ENCODE measurements at regions not wholly inside any gene's neighbourhood (a gene's known extent, or its start where the extent isn't known, plus 50 kb on each side); places are given as distances from the start of the nearest gene placed in this dataset.

GRCh38 chr13:47136504-47136941 is 239.7 kb upstream of the HTR2A start:
- H2AFZ ChIP-seq (ENCODE audit: low read length, unreplicated experiment): no peak overlapping the region
- no peaks in the 10 kb centered on the region for H3K27me3 ChIP-seq (ENCODE audit: insufficient read depth, low read length)
- no peak overlapping the region for H3K4me3 ChIP-seq (ENCODE audit: low read depth, low read length)
- H3K36me3 ChIP-seq (ENCODE audit: insufficient read depth, low read length): no peaks in the 10 kb centered on the region
- no peaks in the 10 kb centered on the region for H3K4me1 ChIP-seq (ENCODE audit: control insufficient read depth, insufficient read depth, low read length, unreplicated experiment)
- H3K79me2 ChIP-seq (ENCODE audit: control insufficient read depth, insufficient read depth, low read length, unreplicated experiment): no peaks in the 10 kb centered on the region
- no peak overlapping the region for H3K27ac ChIP-seq (ENCODE audit: low read depth, low read length)

GRCh38 chr13:47135800-47136503 is 239.1 kb upstream of the HTR2A start:
- no peaks in the 10 kb centered on the region for H3K36me3 ChIP-seq (ENCODE audit: insufficient read depth, low read length)
- H3K27me3 ChIP-seq (ENCODE audit: insufficient read depth, low read length): no peaks in the 10 kb centered on the region
- no peak overlapping the region for H3K4me3 ChIP-seq (ENCODE audit: low read depth, low read length)
- no peak overlapping the region for H2AFZ ChIP-seq (ENCODE audit: low read length, unreplicated experiment)
- no peaks in the 10 kb centered on the region for H3K79me2 ChIP-seq (ENCODE audit: control insufficient read depth, insufficient read depth, low read length, unreplicated experiment)
- H3K27ac ChIP-seq (ENCODE audit: low read depth, low read length): no peak overlapping the region
- no peaks in the 10 kb centered on the region for H3K4me1 ChIP-seq (ENCODE audit: control insufficient read depth, insufficient read depth, low read length, unreplicated experiment)

DNA sequence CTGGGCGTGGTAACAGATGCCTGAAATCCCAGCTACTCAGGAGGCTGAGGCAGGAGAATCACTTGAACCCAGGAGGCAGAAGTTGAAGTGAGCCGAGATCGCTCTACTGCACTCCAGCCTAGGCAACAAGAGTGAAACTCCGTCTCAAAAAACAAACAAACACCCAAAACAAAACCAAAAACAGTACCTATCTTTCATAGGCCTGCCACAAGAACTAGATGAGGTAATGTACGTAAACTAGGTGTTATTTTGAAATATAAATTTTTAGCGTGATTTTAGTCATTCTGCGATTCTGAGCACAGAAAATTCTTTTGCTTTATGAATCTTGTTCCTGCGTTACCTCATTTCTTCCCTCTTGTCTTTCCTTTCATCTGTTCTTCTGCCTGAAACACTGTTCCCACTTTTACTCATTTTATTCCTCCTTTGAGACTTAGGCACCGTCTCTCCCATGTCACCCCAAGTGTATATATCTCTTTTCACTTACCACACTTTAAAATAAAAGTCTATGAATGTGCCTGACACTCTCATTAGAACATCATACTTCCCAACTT is 238.2 kb upstream of the HTR2A start:
- Histone ChIP-seq H3K79me2 (ENCODE audit: control insufficient read depth, insufficient read depth, low read length, unreplicated experiment) (no peaks in the 10 kb centered on the region), H3K27ac (ENCODE audit: low read depth, low read length) (no peak overlapping the region), H3K36me3 (ENCODE audit: insufficient read depth, low read length) (no peaks in the 10 kb centered on the region), H3K4me3 (ENCODE audit: low read depth, low read length) (no peak overlapping the region), H3K27me3 (ENCODE audit: insufficient read depth, low read length) (no peaks in the 10 kb centered on the region), H3K4me1 (ENCODE audit: control insufficient read depth, insufficient read depth, low read length, unreplicated experiment) (no peaks in the 10 kb centered on the region), H2AFZ (ENCODE audit: low read length, unreplicated experiment) (no peak overlapping the region)

GRCh38 chr13:47133011-47133445 is 236.2 kb upstream of the HTR2A start:
- Histone ChIP-seq H3K4me3 (ENCODE audit: low read depth, low read length) (no peak overlapping the region), H3K79me2 (ENCODE audit: control insufficient read depth, insufficient read depth, low read length, unreplicated experiment) (no peaks in the 10 kb centered on the region), H2AFZ (ENCODE audit: low read length, unreplicated experiment) (peak overlapping the region; percentile 2), H3K27me3 (ENCODE audit: insufficient read depth, low read length) (no peaks in the 10 kb centered on the region), H3K4me1 (ENCODE audit: control insufficient read depth, insufficient read depth, low read length, unreplicated experiment) (no peaks in the 10 kb centered on the region), H3K36me3 (ENCODE audit: insufficient read depth, low read length) (no peaks in the 10 kb centered on the region), H3K27ac (ENCODE audit: low read depth, low read length) (no peak overlapping the region)

DNA sequence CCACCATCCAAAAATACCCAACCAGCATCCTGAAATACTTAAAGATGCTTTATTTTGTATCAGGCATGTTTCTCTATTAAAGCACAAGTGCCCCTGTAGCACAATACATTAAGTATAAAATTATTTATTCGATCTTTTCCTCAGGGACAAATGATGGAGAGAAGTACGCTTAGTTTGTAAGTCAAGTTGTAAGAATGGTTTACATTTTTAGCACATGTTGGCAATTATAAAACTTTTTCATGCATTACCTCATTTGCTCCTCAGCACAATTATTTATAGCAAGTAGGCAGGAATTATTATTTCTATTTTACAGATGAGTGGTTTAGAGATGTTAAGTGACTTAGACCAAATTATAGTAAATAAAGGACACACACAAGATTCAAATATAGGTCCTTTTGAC is 232.6 kb upstream of the HTR2A start:
- Histone ChIP-seq H2AFZ (ENCODE audit: low read length, unreplicated experiment) (no peak overlapping the region), H3K27ac (ENCODE audit: low read depth, low read length) (no peak overlapping the region), H3K4me3 (ENCODE audit: low read depth, low read length) (no peak overlapping the region), H3K27me3 (ENCODE audit: insufficient read depth, low read length) (no peaks in the 10 kb centered on the region), H3K79me2 (ENCODE audit: control insufficient read depth, insufficient read depth, low read length, unreplicated experiment) (no peaks in the 10 kb centered on the region), H3K36me3 (ENCODE audit: insufficient read depth, low read length) (no peaks in the 10 kb centered on the region), H3K4me1 (ENCODE audit: control insufficient read depth, insufficient read depth, low read length, unreplicated experiment) (no peaks in the 10 kb centered on the region)

GRCh38 chr13:47126432-47126831 is 229.6 kb upstream of the HTR2A start:
- Histone ChIP-seq H2AFZ (ENCODE audit: low read length, unreplicated experiment) (no peak overlapping the region), H3K79me2 (ENCODE audit: control insufficient read depth, insufficient read depth, low read length, unreplicated experiment) (no peaks in the 10 kb centered on the region), H3K4me1 (ENCODE audit: control insufficient read depth, insufficient read depth, low read length, unreplicated experiment) (no peaks in the 10 kb centered on the region)

DNA sequence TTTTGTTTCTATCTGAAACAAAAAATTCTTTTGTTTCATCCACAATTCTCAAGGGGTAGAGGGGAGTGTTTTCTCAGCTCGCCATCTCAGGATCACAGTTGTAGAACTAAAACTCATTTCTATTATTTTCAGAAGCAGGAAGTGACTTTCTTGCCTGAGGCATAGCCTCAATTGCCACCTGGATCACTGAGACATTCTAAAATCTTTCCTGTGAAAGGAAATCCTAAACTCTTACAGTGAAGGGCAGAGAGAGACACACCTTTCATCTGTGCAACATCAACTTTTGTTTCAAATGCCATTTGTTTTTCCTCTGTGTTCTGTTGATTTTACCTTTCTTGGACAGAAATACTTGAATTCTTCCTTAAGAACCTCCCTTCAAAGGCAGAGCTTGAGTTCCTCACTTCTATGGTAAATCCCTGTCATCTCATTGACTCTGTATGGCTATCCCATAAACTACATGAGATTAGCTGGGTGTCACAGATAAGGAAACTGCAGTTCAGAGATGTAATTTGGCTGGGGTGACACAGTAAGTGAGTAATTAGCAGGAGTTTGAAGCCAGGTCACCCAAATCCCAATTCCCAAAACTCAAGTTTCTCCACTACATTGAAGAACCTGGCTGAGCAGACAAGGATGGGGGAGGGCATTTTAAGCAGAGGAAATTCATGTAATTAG is 224.4 kb upstream of the HTR2A start:
- H3K36me3 ChIP-seq (ENCODE audit: insufficient read depth, low read length): no peaks in the 10 kb centered on the region
- no peak overlapping the region for H3K27ac ChIP-seq (ENCODE audit: low read depth, low read length)
- peaks cover 10% of the 10 kb centered on the region for H3K4me1 ChIP-seq (ENCODE audit: control insufficient read depth, insufficient read depth, low read length, unreplicated experiment)
- H3K27me3 ChIP-seq (ENCODE audit: insufficient read depth, low read length): no peaks in the 10 kb centered on the region
- no peak overlapping the region for H3K4me3 ChIP-seq (ENCODE audit: low read depth, low read length)
- H3K79me2 ChIP-seq (ENCODE audit: control insufficient read depth, insufficient read depth, low read length, unreplicated experiment): no peaks in the 10 kb centered on the region
- H2AFZ ChIP-seq (ENCODE audit: low read length, unreplicated experiment): no peak overlapping the region

More at GRCh38 chr13:47126432-47126831, 229.6 kb upstream of the HTR2A start:
- Histone ChIP-seq H3K36me3 (ENCODE audit: insufficient read depth, low read length) (no peaks in the 10 kb centered on the region), H3K27ac (ENCODE audit: low read depth, low read length) (no peak overlapping the region), H3K4me3 (ENCODE audit: low read depth, low read length) (no peak overlapping the region), H3K27me3 (ENCODE audit: insufficient read depth, low read length) (no peaks in the 10 kb centered on the region)

DNA sequence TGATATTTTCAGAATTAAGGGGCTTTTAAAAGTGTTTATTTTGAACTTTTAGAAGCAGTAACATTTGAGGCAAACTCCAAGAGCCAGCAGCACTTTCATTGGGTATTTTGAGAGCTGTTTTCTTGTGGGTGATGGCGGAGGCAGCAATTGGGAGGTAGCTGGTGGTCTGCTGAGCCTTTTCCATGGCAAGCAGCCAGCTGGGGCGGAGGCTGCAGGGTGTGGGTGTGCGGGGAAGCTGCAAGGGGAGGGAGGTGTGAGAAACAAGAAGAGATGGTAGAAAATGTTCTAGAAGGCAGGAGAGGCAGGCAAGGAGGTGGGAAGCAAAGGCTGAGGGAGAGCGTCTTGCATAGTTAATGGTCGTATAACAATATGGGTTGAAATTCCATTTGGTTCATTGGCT is 223.4 kb upstream of the HTR2A start:
- Histone ChIP-seq H2AFZ (ENCODE audit: low read length, unreplicated experiment) (no peak overlapping the region), H3K4me1 (ENCODE audit: control insufficient read depth, insufficient read depth, low read length, unreplicated experiment) (peaks cover 10% of the 10 kb centered on the region), H3K27me3 (ENCODE audit: insufficient read depth, low read length) (no peaks in the 10 kb centered on the region), H3K27ac (ENCODE audit: low read depth, low read length) (no peak overlapping the region), H3K4me3 (ENCODE audit: low read depth, low read length) (no peak overlapping the region), H3K36me3 (ENCODE audit: insufficient read depth, low read length) (no peaks in the 10 kb centered on the region), H3K79me2 (ENCODE audit: control insufficient read depth, insufficient read depth, low read length, unreplicated experiment) (no peaks in the 10 kb centered on the region)

GRCh38 chr13:47119575-47120235 is 222.9 kb upstream of the HTR2A start:
- peaks cover 12% of the 10 kb centered on the region for H3K4me1 ChIP-seq (ENCODE audit: control insufficient read depth, insufficient read depth, low read length, unreplicated experiment)
- no peaks in the 10 kb centered on the region for H3K79me2 ChIP-seq (ENCODE audit: control insufficient read depth, insufficient read depth, low read length, unreplicated experiment)
- no peaks in the 10 kb centered on the region for H3K27me3 ChIP-seq (ENCODE audit: insufficient read depth, low read length)
- H3K4me3 ChIP-seq (ENCODE audit: low read depth, low read length): no peak overlapping the region
- H3K27ac ChIP-seq (ENCODE audit: low read depth, low read length): no peak overlapping the region
- no peak overlapping the region for H2AFZ ChIP-seq (ENCODE audit: low read length, unreplicated experiment)
- H3K36me3 ChIP-seq (ENCODE audit: insufficient read depth, low read length): no peaks in the 10 kb centered on the region

DNA sequence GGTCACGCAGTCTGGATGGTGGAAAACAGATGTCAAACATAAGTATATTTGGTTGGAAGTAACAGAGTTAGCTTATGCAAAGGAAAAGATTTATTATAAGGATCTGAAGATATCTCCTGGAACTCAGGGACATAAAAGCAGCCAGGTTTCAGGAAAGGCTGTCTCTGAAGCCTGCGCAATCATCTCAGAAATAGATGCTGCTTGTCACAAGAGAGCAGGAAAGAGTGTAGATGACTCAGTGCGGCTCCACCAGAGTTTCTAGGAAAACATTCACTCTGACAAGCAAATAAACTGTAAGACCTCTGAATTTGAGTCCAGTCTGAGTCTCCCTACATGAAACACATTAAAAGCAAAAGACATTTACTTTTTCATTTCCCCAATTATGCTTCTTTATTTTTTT is 220.4 kb upstream of the HTR2A start:
- no peaks in the 10 kb centered on the region for H3K36me3 ChIP-seq (ENCODE audit: insufficient read depth, low read length)
- no peaks in the 10 kb centered on the region for H3K27me3 ChIP-seq (ENCODE audit: insufficient read depth, low read length)
- no peaks in the 10 kb centered on the region for H3K79me2 ChIP-seq (ENCODE audit: control insufficient read depth, insufficient read depth, low read length, unreplicated experiment)
- no peak overlapping the region for H2AFZ ChIP-seq (ENCODE audit: low read length, unreplicated experiment)
- peaks cover 33% of the 10 kb centered on the region for H3K4me1 ChIP-seq (ENCODE audit: control insufficient read depth, insufficient read depth, low read length, unreplicated experiment)
- no peak overlapping the region for H3K27ac ChIP-seq (ENCODE audit: low read depth, low read length)
- no peak overlapping the region for H3K4me3 ChIP-seq (ENCODE audit: low read depth, low read length)

Data from ACC112 (cell line).